ENCODE measurements at regions not wholly inside any gene's neighbourhood (a gene's known extent, or its start where the extent isn't known, plus 50 kb on each side); places are given as distances from the start of the nearest gene placed in this dataset.

- TF ChIP-seq CTCF (IDR thresholded peaks at IDR 0.05): no peak
- TF ChIP-seq POLR2A (IDR thresholded peaks at IDR 0.05): no peak
Measured at GRCh38 chr12:124148481-124149273, 146.2 kb upstream of the RFLNA start.

Data from tibial nerve (tissue), 3 donors.